SK-N-SH treated with all-trans-retinoic acid at 6 μM for 48 hours (cell line): ENCODE measurements at regions not wholly inside any gene's neighbourhood (a gene's known extent, or its start where the extent isn't known, plus 50 kb on each side); places are given as distances from the start of the nearest gene placed in this dataset.

ENCODE experiments used
- ATAC-seq: fragments of 200-7000 bp; cut with Tn5 transposase; 3 replicates; pipeline ENCODE4 v1.9.1; 2020; ENCODE audit warnings: mild to moderate bottlenecking, moderate library complexity
- ARNTL ChIP-seq: fragments of 450-650 bp; formaldehyde crosslinking; IDR thresholded peaks from 2 replicates; pipeline ENCODE4 v1.5.0; 2020; ENCODE audit warnings: low read depth, mild to moderate bottlenecking, moderate library complexity, borderline replicate concordance
- BACH2 ChIP-seq: fragments of 250-450 bp; sonication (Bioruptor Pico); IDR thresholded peaks from 2 replicates; pipeline ENCODE4 v1.9.0; 2021; ENCODE audit warnings: mild to moderate bottlenecking, borderline replicate concordance
- CREB5 ChIP-seq: fragments of 250-450 bp; sonication (Bioruptor Pico); IDR thresholded peaks from 2 replicates; pipeline ENCODE4 v1.5.1; 2020; ENCODE audit warnings: low read depth, mild to moderate bottlenecking, moderate library complexity
- CSDC2 ChIP-seq: fragments of 250-450 bp; sonication (Bioruptor Pico); IDR thresholded peaks from 2 replicates; pipeline ENCODE4 v1.5.0; 2020; ENCODE audit warnings: mild to moderate bottlenecking, moderate library complexity
- ESRRG ChIP-seq: fragments of 250-450 bp; sonication (Bioruptor Pico); IDR thresholded peaks from 2 replicates; pipeline ENCODE4 v1.6.1; 2021; ENCODE audit warnings: mild to moderate bottlenecking
- GLIS3 ChIP-seq: fragments of 250-450 bp; sonication (Bioruptor Pico); IDR thresholded peaks from 2 replicates; pipeline ENCODE4 v1.5.0; 2020; ENCODE audit warnings: mild to moderate bottlenecking, moderate library complexity
- ISL1 ChIP-seq: fragments of 250-450 bp; sonication (Bioruptor Pico); IDR thresholded peaks from 2 replicates; pipeline ENCODE4 v2.1.2; 2022; ENCODE audit warnings: mild to moderate bottlenecking, moderate library complexity
- OSR1 ChIP-seq: fragments of 250-450 bp; sonication (Bioruptor Pico); IDR thresholded peaks from 2 replicates; pipeline ENCODE4 v1.8.0; 2022; ENCODE audit warnings: moderate library complexity, mild to moderate bottlenecking, inconsistent platforms
- POU6F1 ChIP-seq: fragments of 250-450 bp; sonication (Bioruptor Pico); IDR thresholded peaks from 2 replicates; pipeline ENCODE4 v1.8.0; 2021; ENCODE audit warnings: low read depth, mild to moderate bottlenecking, moderate library complexity, borderline replicate concordance
- PPARA ChIP-seq: fragments of 250-450 bp; sonication (Bioruptor Pico); IDR thresholded peaks from 2 replicates; pipeline ENCODE4 v1.5.0; 2020; ENCODE audit warnings: mild to moderate bottlenecking, borderline replicate concordance
- RARB ChIP-seq: fragments of 250-450 bp; sonication (Bioruptor Pico); IDR thresholded peaks from 2 replicates; pipeline ENCODE4 v1.8.0; 2021; ENCODE audit warnings: mild to moderate bottlenecking, moderate library complexity
- SNAI2 ChIP-seq: fragments of 250-450 bp; sonication (Bioruptor Pico); IDR thresholded peaks from 2 replicates; pipeline ENCODE4 v1.5.0; 2020; ENCODE audit warnings: mild to moderate bottlenecking, moderate library complexity
- TCF4 ChIP-seq: fragments of 250-450 bp; sonication (Bioruptor Pico); IDR thresholded peaks from 2 replicates; pipeline ENCODE4 v1.8.0; 2021; ENCODE audit warnings: mild to moderate bottlenecking, moderate library complexity, borderline replicate concordance
- TOX ChIP-seq: fragments of 250-450 bp; sonication (Bioruptor Pico); IDR thresholded peaks from 2 replicates; pipeline ENCODE4 v1.8.0; 2021; ENCODE audit warnings: mild to moderate bottlenecking, moderate library complexity, borderline replicate concordance
- TSHZ2 ChIP-seq: fragments of 250-450 bp; sonication (Bioruptor Pico); IDR thresholded peaks from 2 replicates; pipeline ENCODE4 v1.5.0; 2020; ENCODE audit warnings: mild to moderate bottlenecking, moderate library complexity
- ZC3H10 ChIP-seq: fragments of 250-450 bp; sonication (Bioruptor Pico); IDR thresholded peaks from 2 replicates; pipeline ENCODE4 v1.5.1; 2021; ENCODE audit warnings: mild to moderate bottlenecking, moderate library complexity
- ZFP3 ChIP-seq: fragments of 250-450 bp; sonication (Bioruptor Pico); IDR thresholded peaks from 2 replicates; pipeline ENCODE4 v1.5.0; 2020; ENCODE audit warnings: mild to moderate bottlenecking, moderate library complexity
- ZFP30 ChIP-seq: fragments of 450-650 bp; formaldehyde crosslinking; IDR thresholded peaks from 2 replicates; pipeline ENCODE4 v1.5.0; 2022; ENCODE audit warnings: mild to moderate bottlenecking, moderate library complexity
- ZNF70 ChIP-seq: fragments of 450-650 bp; formaldehyde crosslinking; IDR thresholded peaks from 2 replicates; pipeline ENCODE4 v1.5.0; 2020; ENCODE audit warnings: mild to moderate bottlenecking, moderate library complexity
- TF ChIP-seq, protein P1 (sequence below): fragments of 250-450 bp; sonication (Bioruptor Pico); IDR thresholded peaks from 2 replicates; pipeline ENCODE4 v1.8.0; 2020; ENCODE audit warnings: mild to moderate bottlenecking, moderate library complexity, borderline replicate concordance
- TF ChIP-seq, protein P2 (sequence below): fragments of 250-450 bp; sonication (Bioruptor Pico); IDR thresholded peaks from 2 replicates; pipeline ENCODE4 v1.5.1; 2021; ENCODE audit warnings: mild to moderate bottlenecking, moderate library complexity

GRCh38 chr5:91957666-91958065 is 574.5 kb upstream of the ARRDC3 start:
- ATAC-seq, result no peak
- TF ChIP-seq ISL1 (CRISPR knock-in tag), result peak; percentile 30; the same call in 1 of the 2 replicates
- TF ChIP-seq, protein P1, sequence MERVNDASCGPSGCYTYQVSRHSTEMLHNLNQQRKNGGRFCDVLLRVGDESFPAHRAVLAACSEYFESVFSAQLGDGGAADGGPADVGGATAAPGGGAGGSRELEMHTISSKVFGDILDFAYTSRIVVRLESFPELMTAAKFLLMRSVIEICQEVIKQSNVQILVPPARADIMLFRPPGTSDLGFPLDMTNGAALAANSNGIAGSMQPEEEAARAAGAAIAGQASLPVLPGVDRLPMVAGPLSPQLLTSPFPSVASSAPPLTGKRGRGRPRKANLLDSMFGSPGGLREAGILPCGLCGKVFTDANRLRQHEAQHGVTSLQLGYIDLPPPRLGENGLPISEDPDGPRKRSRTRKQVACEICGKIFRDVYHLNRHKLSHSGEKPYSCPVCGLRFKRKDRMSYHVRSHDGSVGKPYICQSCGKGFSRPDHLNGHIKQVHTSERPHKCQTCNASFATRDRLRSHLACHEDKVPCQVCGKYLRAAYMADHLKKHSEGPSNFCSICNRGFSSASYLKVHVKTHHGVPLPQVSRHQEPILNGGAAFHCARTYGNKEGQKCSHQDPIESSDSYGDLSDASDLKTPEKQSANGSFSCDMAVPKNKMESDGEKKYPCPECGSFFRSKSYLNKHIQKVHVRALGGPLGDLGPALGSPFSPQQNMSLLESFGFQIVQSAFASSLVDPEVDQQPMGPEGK, result no peak

DNA sequence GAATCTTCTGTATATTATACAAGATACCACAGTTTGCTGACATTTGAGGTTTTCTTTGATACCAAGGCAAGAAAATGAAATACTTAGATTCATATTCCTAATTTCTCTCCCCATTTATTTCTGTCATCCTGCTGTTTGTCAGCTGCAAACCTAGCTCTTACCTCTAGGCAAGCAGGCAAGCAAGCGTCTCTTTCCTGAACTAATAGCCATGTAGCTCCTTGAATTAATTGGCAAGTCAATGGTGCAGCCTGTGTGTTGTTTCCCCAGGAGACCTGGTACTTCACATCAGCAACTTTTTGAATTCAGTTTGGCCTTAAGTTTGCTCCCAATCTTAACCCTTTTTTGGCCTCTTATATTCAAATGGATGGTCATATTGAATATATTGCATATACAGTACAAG is 573.6 kb upstream of the ARRDC3 start:
- no peak for TF ChIP-seq CSDC2 (CRISPR knock-in tag)
- no peak for TF ChIP-seq ARNTL (CRISPR knock-in tag)
- no peak for TF ChIP-seq OSR1 (CRISPR knock-in tag)
- TF ChIP-seq TCF4 (CRISPR knock-in tag), result no peak
- no peak for TF ChIP-seq TOX (CRISPR knock-in tag)
- no peak for TF ChIP-seq ZNF70
- no peak for TF ChIP-seq ZFP30 (CRISPR knock-in tag)
- TF ChIP-seq POU6F1 (CRISPR knock-in tag), result no peak
- TF ChIP-seq ZC3H10 (CRISPR knock-in tag), result no peak
- TF ChIP-seq ESRRG (CRISPR knock-in tag), result no peak
- TF ChIP-seq, protein P1, result no peak
- TF ChIP-seq GLIS3 (CRISPR knock-in tag), result no peak
- no peak for TF ChIP-seq TSHZ2 (CRISPR knock-in tag)
- TF ChIP-seq SNAI2, result no peak
- no peak for TF ChIP-seq RARB (CRISPR knock-in tag)
- no peak for TF ChIP-seq PPARA (CRISPR knock-in tag)
- TF ChIP-seq ZFP3 (CRISPR knock-in tag), result no peak
- TF ChIP-seq, protein P2, sequence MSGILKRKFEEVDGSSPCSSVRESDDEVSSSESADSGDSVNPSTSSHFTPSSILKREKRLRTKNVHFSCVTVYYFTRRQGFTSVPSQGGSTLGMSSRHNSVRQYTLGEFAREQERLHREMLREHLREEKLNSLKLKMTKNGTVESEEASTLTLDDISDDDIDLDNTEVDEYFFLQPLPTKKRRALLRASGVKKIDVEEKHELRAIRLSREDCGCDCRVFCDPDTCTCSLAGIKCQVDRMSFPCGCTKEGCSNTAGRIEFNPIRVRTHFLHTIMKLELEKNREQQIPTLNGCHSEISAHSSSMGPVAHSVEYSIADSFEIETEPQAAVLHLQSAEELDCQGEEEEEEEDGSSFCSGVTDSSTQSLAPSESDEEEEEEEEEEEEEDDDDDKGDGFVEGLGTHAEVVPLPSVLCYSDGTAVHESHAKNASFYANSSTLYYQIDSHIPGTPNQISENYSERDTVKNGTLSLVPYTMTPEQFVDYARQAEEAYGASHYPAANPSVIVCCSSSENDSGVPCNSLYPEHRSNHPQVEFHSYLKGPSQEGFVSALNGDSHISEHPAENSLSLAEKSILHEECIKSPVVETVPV, result no peak
- no peak for TF ChIP-seq ISL1 (CRISPR knock-in tag)
- no peak for TF ChIP-seq BACH2 (CRISPR knock-in tag)
- ATAC-seq, result no peak

- no peak for ATAC-seq
- 0 out of 2 replicates have a peak, but pooled peaks have one; percentile 10 for TF ChIP-seq ISL1 (CRISPR knock-in tag)
- TF ChIP-seq ZFP3 (CRISPR knock-in tag), result no peak
These were observed 572.5 kb upstream of the ARRDC3 start for GRCh38 chr5:91955610-91956009.

GRCh38 chr5:91954136-91954535 is 571.0 kb upstream of the ARRDC3 start:
- no peak for ATAC-seq

More at GRCh38 chr5:91954136-91954535, 571.0 kb upstream of the ARRDC3 start:
- TF ChIP-seq CSDC2 (CRISPR knock-in tag) (no peak), SNAI2 (no peak), BACH2 (CRISPR knock-in tag) (no peak), CREB5 (CRISPR knock-in tag) (no peak), OSR1 (CRISPR knock-in tag) (no peak)
